ENCODE measurements at regions not wholly inside any gene's neighbourhood (a gene's known extent, or its start where the extent isn't known, plus 50 kb on each side); places are given as distances from the start of the nearest gene placed in this dataset.

DNA sequence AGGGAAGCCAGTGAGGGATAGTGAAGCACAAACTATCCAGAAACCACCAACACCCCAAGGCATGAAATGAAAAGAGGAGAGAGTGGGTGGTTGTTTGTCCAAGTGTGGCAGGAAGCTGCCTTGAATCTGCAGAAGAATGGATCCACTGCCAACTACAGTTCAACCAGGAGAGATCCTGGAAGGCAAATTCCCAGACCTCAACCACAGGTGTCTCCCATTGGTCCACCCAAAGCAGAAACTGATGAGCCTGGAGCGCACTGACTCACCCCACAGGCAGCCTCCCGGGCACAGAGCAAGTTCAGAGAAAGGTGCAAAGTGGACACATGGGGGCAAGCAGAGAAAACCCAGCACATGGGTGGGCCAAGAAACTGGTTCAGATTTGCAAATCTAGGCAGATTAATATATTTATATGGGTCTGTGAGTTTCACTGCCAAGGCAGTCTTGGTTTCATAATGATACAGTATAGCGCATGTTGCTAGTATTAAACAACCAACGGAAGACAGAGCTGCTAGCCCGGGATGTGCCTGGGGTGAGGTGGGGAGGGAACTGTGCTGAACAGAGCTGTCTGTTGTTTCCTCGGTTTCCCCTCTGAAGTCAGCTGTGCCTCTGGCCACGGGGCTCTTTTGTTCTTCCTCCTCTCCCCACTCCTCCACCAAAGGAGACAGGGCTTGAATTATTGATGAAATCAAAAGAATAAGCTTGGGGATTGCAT lies 416.2 kb upstream of the CCDC196 start:
- intact Hi-C loops (cut with DNase I): loop anchor here (10.0 kb wide), 1 partner anchor 105 kb away; no protein-coding TSS in a partner anchor
- no peak for ATAC-seq (ENCODE audit: poor library complexity)
- DNase-seq: no peak

DNA sequence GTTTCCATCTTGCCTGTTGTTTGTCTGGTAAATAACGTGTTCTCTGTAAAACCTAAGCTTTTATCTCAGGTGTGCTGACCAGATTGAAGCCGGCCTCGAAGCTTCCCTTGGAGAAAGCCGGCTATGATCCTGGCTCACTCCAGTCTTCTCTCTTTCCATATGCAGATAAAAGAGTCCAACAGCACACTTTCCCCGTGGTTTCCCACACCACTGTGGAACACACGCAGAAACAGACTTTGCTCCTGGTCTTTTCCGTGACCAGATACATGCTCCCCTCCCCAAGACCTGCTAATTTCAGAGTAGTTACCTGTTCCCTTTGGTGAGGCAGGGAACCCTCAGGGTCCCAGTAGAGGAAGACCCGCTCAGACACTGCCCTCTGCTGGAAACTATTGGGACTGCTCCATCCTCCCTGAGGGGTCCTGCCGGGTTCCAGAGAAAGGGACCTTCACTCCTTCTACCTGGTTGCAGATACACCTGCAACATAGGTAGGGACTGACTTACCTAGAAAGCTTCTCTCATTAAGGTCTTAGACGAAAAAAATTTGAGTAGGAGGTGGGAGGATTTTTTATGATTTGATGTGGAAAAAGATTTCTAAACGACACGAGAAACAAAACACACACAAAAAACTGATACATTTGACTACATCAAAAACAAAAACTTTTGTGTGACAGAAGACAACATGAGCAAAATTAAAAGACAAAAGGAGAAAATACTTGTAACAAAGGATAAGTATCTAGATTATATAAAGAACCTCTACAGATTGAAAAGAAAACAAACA lies 415.4 kb upstream of the CCDC196 start:
- intact Hi-C loops (cut with DNase I): loop anchor here (10.0 kb wide), 1 partner anchor 106 kb away; no protein-coding TSS in a partner anchor
- no peak for DNase-seq
- peak; percentile 66 for ATAC-seq (ENCODE audit: poor library complexity)

DNA sequence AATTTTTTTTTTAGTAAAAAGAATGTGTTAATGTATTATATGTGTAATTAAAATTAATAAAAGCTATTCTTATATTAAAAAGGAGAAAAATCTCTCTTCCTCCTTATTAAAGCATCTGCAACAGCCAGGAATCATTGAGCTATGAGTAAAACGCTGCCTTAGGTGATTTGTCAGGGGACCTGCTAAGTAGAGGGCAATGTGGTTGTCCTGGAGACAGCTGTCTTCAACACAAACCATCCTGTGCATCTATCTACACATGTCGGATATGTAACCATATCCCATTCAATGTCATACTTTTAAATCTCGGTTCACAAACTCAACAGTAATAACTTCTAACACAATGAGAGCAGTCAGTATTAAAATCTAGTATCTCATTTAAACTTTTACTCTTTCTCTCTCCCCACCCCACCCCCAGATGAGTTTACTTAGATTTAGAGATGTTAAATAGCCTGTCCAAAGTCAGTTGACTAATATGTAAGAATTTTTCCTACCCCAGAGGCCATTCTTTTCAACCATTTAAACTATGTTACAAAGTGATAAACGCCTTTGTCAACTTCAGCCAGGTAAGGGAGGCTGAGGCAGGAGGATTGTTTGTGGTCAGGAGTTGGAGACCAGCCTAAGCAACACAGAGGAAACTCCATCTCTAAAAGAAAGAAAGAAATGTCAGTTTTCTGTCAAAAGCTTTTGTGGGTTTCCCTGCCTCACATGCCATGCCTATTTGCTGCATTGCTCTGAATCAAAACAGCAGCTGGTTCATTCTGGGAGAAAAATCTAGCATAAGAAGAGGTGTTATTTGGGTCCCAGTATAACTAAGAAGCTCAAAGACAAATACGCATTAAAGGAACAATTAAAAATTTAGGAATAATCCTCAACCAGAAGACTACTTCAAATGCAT lies 413.7 kb upstream of the CCDC196 start:
- intact Hi-C loops (cut with DNase I): loop anchor here (10.0 kb wide), 1 partner anchor 108 kb away; no protein-coding TSS in a partner anchor
- ATAC-seq (ENCODE audit: poor library complexity): no peak
- DNase-seq: no peak

DNA sequence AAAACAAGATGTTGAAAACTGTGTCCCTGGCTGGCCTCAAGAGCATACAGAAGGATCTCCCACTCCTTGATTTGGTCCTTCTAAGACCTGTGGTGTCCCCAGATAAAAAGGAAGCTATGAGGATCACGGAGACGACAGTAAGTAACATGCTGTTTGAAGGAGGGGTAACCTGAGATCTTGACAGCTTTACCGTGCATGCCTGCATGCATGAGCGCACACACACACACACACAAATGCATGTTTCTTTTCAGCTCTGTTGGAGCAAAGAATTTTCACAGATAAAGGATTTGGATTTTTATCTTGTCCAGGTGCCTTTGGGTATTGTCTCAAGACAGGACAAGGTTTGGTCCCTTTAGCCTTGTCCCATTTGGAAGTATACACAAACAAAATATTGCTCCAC lies 411.6 kb upstream of the CCDC196 start:
- DNase-seq (no peak), ATAC-seq (ENCODE audit: poor library complexity) (no peak)
- intact Hi-C loops (cut with DNase I): loop anchor here (10.0 kb wide), 1 partner anchor 110 kb away; no protein-coding TSS in a partner anchor

DNA sequence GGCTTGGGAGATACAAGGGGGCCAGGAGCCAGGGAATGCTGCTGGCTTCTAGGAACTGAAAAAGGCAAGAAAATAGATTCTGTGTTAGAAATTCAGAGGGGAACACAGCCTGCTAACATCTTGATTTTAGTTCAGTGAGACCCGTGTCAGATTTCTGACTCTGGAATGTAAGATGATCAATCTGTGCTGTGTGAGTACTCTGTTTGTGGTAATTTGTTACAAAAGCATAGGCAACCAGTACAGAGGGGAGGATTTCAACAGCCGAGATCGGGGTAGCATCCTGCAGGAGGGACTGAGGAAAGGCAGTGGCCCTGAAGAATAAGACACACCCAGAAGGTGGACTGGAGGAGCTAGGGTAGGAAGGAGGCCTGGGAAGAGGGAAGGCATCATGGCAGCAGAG lies 410.0 kb upstream of the CCDC196 start:
- ATAC-seq (ENCODE audit: poor library complexity) (no peak), DNase-seq (no peak)
- intact Hi-C loops (cut with DNase I): loop anchor here (10.0 kb wide), 1 partner anchor 111 kb away; no protein-coding TSS in a partner anchor

DNA sequence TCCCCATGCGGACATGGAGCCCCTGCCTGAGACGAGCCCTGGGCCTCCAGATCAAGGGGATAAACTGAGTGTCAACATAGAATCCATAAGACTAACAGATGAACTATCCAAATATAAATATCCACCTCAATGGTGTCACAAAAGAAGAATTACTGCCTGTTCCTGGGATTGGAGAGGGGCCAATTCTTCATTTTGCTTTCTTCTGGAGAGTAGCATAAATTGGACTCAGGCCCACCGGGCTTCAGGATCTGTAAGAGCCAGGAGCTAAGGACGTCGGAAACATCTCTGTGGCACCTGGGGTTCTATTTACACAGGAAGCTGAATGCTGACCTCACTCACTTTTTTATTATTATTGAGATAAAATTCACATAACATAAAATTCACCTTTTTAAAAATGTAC lies 408.2 kb upstream of the CCDC196 start:
- DNase-seq: no peak
- intact Hi-C loops (cut with DNase I): loop anchor here (10.0 kb wide), 1 partner anchor 113 kb away; no protein-coding TSS in a partner anchor
- ATAC-seq (ENCODE audit: poor library complexity): no peak

DNA sequence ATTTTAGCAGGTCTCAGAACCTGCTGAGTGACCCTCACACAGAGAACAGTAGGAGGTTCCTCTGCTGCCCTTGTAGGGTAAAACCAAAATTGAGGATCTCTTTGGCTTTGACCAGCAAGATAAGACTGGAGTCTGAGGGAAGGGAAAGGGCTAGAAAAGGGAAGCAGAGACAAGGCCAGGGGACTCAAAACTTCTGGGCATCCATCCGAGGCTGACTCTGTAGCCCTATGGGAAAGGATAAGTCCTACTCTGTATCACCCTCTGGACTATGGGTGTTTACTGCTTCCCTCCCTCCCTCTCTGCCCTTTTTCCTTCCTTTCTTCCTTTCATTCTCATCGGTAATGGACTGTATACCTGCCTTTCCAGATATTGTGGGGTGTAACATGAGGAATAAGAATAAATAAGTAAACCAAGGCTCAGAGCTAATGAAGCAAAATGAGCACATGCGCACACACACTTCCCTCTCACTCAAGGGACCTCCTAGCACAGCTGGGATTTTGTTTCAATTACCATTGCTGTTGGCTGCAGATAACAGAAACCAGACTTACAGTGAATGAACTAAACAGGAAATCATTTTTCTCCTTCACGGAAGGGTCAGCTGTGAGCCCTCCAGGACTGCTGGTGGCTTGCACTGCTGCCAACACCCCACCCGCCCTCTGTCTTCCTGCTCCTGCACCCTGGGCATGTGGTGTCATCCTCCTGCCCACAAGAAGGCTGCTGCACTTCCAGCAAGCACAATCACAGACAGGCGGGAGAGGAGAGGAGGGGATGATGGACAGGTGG lies 404.4 kb upstream of the CCDC196 start:
- no peak for DNase-seq
- intact Hi-C loops (cut with DNase I): no loop called here
- no peak for ATAC-seq (ENCODE audit: poor library complexity)

DNA sequence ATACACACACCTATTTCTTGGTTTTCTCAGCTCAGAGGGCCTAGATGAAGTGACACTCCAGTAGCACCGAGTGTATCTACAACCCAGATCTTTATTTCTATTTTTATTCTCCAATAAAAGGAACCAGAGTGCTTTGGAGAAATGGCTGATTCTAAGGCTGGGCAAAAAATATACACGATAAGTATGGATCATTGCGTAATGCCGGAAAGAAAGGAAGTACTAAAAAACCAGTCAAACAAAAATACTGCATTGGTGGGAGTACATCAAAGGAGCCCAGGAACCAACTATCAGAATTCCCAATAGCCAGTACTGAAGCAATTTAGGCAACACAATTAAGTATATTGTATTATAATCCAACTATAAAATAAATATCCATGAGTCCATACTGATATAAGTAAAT lies 400.9 kb upstream of the CCDC196 start:
- ATAC-seq (ENCODE audit: poor library complexity): no peak
- intact Hi-C loops (cut with DNase I): no loop called here
- no peak for DNase-seq

DNA sequence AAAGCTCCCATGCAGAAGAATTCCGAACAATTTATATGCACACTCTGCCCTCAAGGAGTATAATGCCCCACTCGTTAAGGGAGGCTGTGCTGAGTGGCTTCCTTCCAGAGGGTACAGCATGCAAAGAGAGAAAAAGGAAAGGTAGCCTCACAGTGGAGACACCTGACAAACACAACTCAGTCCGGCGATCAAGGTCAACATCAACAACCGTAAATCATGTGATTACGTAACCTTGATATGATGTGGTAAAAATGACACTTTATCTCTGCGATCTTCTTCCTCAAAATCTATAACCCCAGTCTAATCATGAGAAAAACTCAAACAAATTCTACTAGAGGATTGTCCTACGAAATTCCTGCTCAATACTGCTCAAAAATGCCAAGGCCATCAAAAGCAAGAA lies 400.5 kb upstream of the CCDC196 start:
- DNase-seq (no peak), ATAC-seq (ENCODE audit: poor library complexity) (no peak)
- intact Hi-C loops (cut with DNase I): no loop called here

DNA sequence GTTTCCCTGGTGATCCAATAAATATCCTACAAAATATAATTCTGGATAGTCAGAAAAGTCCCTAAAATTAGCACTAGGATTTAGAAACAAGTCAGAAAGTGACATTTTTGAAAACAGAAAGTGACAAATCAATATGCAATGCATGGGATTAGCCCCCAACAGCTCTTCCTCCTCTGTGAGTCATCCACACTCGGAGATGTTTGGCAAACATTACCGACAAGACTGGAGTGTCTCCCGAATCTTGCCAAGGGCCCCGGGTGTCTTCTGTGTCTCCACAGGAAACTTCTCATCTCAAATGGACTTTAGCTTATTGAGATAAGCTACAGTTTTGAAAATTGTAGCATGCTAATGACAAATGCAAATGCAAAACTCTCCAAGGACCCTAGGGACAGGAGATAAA lies 398.9 kb upstream of the CCDC196 start:
- no peak for ATAC-seq (ENCODE audit: poor library complexity)
- DNase-seq: no peak
- intact Hi-C loops (cut with DNase I): no loop called here

DNA sequence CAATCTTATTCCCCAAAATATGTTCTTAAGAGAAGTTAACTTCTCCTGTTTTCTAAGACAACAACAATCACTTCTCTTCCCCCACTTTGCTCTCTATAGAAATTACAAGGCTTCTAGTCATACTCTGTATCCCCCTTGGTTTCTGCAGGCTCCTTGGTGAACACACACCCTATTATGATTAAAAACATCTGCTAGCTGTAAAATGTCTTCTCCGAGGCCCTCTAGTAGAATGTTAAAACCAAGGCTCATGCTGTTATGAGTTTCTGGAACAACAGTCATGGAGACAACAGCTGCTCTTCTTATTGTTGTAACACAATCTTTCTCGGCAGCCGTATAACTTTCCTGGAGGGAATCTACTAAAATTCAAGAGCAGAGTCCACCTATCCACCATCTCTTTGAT lies 397.5 kb upstream of the CCDC196 start:
- no peak for DNase-seq
- ATAC-seq (ENCODE audit: poor library complexity): no peak
- intact Hi-C loops (cut with DNase I): no loop called here

DNA sequence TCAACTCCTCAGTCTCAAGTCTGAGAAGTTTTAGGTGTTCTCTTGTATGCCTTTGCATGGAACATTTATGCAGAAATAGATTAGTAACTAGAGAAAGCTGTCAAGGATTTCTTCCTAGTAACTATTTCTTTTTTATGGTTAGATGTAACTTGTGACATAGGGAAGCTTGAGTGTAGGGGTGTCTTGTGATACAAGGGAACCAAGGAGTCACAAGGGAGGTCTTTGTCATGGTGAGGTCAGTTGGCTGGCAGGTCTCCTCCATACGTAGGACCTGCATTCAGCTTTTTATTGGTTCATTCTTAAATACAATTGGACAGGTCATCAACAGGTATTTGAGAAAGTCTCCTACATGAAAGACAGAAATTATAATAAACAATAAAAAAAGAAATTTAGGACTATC lies 394.0 kb upstream of the CCDC196 start:
- ATAC-seq (ENCODE audit: poor library complexity) (no peak), DNase-seq (no peak)
- intact Hi-C loops (cut with DNase I): no loop called here

DNA sequence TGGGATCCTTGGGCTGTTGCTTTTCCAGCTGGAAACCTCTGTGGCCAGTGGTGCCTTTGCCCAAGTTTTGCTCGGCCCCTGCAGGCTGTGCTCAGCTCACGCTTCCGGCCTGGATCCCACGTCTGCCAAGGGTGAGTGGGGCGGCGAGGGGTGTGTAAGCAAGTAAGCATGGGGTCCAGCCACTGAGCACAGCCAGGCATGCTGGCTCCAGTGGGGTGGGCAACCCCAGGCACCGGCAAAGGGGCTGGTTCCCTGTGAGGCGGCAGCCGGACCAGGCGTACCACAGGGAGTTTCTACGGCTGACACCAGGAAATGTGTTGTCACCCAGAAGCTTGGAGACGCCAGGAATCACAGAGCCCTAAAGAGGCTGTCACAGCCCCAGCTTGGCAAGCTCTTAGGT lies 393.4 kb upstream of the CCDC196 start:
- ATAC-seq (ENCODE audit: poor library complexity) (no peak), DNase-seq (no peak)
- intact Hi-C loops (cut with DNase I): no loop called here

DNA sequence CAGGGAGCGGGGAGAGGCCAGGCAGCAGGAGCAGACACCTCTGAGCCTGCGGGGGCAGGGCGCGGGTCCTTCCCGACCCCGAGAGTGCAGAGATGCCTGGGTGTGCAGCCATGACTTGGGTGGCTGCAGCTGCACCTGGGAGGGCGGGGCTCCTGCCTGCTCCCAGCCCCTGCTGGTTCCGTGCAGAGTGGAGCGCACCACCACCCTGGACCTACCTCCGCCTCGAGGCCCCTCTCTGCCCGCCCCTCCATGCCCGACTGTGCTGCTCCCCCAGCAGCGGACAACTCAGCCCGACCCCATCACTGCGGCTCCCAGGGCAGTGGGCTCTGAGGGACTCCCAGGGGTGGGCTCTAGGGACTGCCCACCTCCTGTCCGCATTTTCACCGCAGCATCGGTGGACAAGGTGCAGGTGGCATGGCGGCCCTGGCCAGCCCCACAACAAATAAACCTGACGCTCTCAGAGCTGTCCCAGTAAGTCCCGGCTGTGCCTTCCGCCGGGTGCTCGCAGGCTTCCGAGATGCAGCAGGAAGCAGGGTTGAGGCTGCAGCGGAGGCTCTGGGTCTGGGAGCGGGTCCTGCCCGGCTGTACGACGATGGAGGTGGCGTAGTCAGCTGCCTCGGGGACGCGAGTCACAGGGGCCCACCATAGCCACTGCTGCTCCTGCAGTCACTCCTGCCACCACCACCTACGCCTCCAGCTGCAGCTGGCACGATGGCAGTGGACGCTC lies 392.0 kb upstream of the CCDC196 start:
- ATAC-seq (ENCODE audit: poor library complexity): no peak
- intact Hi-C loops (cut with DNase I): no loop called here
- DNase-seq: no peak

DNA sequence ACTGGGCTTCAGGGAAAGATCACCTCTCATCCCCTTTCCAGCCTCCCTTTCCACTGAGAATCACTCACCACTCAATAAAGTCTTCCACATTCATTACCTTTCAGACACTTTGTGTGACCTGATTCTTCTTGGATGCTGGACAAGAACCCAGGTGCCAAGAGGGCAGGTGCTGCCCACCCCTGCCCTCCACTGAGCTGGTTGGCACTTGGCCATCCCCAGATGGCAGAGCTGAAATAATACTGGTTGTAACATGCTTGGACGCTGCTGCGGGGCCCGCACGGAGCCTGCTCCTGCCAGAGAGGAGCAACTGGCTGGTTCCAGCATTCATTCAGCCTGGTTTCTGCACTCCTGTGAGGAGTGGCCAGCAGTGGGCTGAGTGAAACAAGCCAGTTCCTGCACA lies 386.7 kb upstream of the CCDC196 start:
- ATAC-seq (ENCODE audit: poor library complexity): no peak
- no peak for DNase-seq
- intact Hi-C loops (cut with DNase I): no loop called here

DNA sequence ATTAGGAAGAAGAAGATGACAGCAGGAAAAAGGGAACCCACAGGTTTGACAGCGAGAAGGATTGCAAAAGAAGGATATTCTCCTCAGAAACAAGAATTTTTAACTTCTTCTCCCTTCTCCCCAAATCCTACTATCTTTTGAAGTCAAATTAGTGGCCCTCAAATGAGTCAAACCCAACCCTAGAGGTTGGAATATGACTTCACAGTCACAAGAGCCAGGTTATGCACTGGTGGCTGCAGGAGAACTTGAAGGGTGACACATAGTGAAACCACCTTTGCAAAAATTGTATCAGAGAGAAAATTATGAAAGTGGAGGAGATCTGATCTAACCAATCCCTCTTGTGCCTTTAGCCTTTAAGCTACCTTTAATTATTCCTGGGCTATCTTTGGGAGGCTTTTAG lies 386.2 kb upstream of the CCDC196 start:
- no peak for ATAC-seq (ENCODE audit: poor library complexity)
- DNase-seq: no peak
- intact Hi-C loops (cut with DNase I): no loop called here

DNA sequence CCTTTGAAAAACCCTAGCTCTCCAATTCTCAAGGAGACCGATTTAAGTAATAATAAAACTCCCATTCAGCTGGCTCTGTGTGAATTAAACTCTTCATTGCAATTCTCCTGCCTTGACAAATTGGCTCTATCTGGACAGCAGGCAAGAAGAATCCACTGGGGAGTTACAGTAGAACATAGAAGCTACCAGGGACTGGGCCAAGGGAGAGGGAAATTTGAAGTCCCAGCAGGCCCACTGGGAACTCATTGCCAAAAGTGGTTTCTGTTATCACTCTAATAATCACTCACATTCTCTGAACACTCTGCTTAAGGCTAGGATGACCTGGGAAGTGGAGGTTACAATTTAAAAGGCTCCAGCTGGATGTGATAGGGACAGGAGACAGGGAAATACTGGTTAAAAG lies 384.5 kb upstream of the CCDC196 start:
- ATAC-seq (ENCODE audit: poor library complexity): no peak
- no peak for DNase-seq
- intact Hi-C loops (cut with DNase I): no loop called here

DNA sequence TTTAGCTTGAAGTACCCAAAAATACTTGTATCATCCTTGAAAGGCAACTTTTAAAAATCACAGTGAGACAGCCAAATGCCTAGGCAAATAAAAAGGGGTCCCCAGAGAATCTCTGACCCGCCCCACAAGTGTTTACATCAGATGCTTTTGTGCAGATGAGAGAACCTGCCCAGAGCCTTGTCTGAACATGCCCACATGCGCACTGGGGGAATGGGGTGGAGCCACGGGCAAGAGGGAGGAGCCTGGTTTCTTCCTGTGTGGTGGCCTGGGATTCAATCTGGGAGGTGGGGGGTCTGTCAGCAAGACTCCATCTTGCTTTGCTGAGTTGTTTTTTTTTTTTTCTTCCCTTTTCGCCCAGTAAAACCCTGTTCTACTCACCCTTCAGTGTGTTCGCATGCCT lies 381.7 kb upstream of the CCDC196 start:
- DNase-seq: no peak
- no peak for ATAC-seq (ENCODE audit: poor library complexity)
- intact Hi-C loops (cut with DNase I): no loop called here

Measured in Right ventricle myocardium superior (tissue), 1 donor.